ENCODE measurements at regions not wholly inside any gene's neighbourhood (a gene's known extent, or its start where the extent isn't known, plus 50 kb on each side); places are given as distances from the start of the nearest gene placed in this dataset.

DNA sequence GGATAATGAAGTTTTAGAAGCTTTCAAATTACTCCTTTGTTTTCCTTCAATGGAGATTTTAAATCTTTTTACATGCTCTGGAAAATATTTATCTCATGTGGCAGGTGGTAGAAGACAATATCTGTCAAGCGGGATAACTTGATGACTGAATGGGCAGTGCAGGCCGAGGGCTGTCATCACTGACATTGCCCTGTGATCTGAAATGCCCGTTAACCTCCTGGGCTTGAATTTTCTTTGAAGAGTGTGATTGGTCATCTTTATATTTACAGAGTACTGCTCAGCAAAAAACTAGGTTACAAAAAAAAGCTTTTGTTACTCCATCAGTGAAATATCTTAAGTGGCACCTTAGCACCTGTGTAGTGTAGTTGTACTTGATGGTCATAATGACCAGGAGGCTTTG is 147.5 kb downstream of the GATB start:
- Histone ChIP-seq H3K79me2 (ENCODE audit: insufficient read depth, low read length) (no peaks in the 10 kb centered on the region), H3F3A (ENCODE audit: insufficient read depth) (no peaks in the 10 kb centered on the region), H3K4me3 (ENCODE audit: insufficient read depth, low read length, poor library complexity, severe bottlenecking) (no peak overlapping the region), H3K36me3 (ENCODE audit: low read length) (no peaks in the 10 kb centered on the region), H3K9me2 (replicated peaks; ENCODE audit: insufficient read depth, low read length) (no peaks in the 10 kb centered on the region), H3K27me3 (ENCODE audit: low read length) (no peaks in the 10 kb centered on the region), H2AFZ (ENCODE audit: low read depth, low read length, severe bottlenecking) (no peak overlapping the region), H3K4me2 (ENCODE audit: low read depth, low read length, poor library complexity, severe bottlenecking) (no peak overlapping the region), H4K20me1 (ENCODE audit: low read depth, low read length) (no peaks in the 10 kb centered on the region), H3K9ac (ENCODE audit: low read length) (no peak overlapping the region), H3K9me3 (ENCODE audit: insufficient read depth, low read length) (no peaks in the 10 kb centered on the region), H3K27ac (ENCODE audit: low read depth, low read length) (no peak overlapping the region)
- TF ChIP-seq, protein P1, sequence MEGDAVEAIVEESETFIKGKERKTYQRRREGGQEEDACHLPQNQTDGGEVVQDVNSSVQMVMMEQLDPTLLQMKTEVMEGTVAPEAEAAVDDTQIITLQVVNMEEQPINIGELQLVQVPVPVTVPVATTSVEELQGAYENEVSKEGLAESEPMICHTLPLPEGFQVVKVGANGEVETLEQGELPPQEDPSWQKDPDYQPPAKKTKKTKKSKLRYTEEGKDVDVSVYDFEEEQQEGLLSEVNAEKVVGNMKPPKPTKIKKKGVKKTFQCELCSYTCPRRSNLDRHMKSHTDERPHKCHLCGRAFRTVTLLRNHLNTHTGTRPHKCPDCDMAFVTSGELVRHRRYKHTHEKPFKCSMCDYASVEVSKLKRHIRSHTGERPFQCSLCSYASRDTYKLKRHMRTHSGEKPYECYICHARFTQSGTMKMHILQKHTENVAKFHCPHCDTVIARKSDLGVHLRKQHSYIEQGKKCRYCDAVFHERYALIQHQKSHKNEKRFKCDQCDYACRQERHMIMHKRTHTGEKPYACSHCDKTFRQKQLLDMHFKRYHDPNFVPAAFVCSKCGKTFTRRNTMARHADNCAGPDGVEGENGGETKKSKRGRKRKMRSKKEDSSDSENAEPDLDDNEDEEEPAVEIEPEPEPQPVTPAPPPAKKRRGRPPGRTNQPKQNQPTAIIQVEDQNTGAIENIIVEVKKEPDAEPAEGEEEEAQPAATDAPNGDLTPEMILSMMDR (IDR thresholded peaks at IDR 0.05; ENCODE audit: insufficient read depth, low read length, poor library complexity, severe bottlenecking): no peak
- no peak for TF ChIP-seq EZH2phosphoT487 (conservative IDR thresholded peaks at IDR 0.05; ENCODE audit: low read length)

DNA sequence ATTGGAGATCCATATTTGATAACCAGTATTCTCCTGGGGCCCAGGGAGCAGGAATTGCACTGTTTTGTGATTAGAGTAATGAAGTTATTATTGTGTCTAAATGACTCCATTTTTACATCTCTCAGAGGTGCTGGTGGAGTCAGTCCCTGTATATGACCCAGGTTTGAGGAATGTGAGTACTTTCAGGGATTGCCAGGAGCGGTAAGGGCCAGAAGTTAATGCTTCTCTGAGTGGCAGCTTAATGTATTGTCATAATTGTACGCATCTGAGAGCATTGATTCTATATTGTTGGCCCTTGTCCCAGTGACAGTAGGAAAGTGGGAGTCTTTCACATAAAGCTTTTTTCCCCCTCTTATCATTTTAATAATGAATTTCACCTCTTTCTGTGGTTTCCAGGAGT is 146.2 kb downstream of the GATB start:
- no peaks in the 10 kb centered on the region for H4K20me1 ChIP-seq (ENCODE audit: low read depth, low read length)
- no peaks in the 10 kb centered on the region for H3F3A ChIP-seq (ENCODE audit: insufficient read depth)
- H3K27ac ChIP-seq (ENCODE audit: low read depth, low read length): no peak overlapping the region
- no peak overlapping the region for H3K4me3 ChIP-seq (ENCODE audit: insufficient read depth, low read length, poor library complexity, severe bottlenecking)
- H3K4me2 ChIP-seq (ENCODE audit: low read depth, low read length, poor library complexity, severe bottlenecking): no peak overlapping the region
- H3K27me3 ChIP-seq (ENCODE audit: low read length): no peaks in the 10 kb centered on the region
- no peaks in the 10 kb centered on the region for H3K79me2 ChIP-seq (ENCODE audit: insufficient read depth, low read length)
- no peak overlapping the region for H3K9ac ChIP-seq (ENCODE audit: low read length)
- H3K9me2 ChIP-seq (replicated peaks; ENCODE audit: insufficient read depth, low read length): no peaks in the 10 kb centered on the region
- no peak overlapping the region for H2AFZ ChIP-seq (ENCODE audit: low read depth, low read length, severe bottlenecking)
- H3K36me3 ChIP-seq (ENCODE audit: low read length): no peaks in the 10 kb centered on the region
- TF ChIP-seq EZH2phosphoT487 (conservative IDR thresholded peaks at IDR 0.05; ENCODE audit: low read length): no peak
- TF ChIP-seq, protein P1 (IDR thresholded peaks at IDR 0.05; ENCODE audit: insufficient read depth, low read length, poor library complexity, severe bottlenecking): no peak
- H3K9me3 ChIP-seq (ENCODE audit: insufficient read depth, low read length): no peaks in the 10 kb centered on the region

GRCh38 chr4:151618858-151619257 is 141.9 kb downstream of the GATB start:
- Histone ChIP-seq H3K9me2 (replicated peaks; ENCODE audit: insufficient read depth, low read length) (no peaks in the 10 kb centered on the region), H4K20me1 (ENCODE audit: low read depth, low read length) (no peaks in the 10 kb centered on the region), H3K9me3 (ENCODE audit: insufficient read depth, low read length) (no peaks in the 10 kb centered on the region), H3K27ac (ENCODE audit: low read depth, low read length) (no peak overlapping the region), H3K36me3 (ENCODE audit: low read length) (no peaks in the 10 kb centered on the region), H3K9ac (ENCODE audit: low read length) (no peak overlapping the region), H3K4me2 (ENCODE audit: low read depth, low read length, poor library complexity, severe bottlenecking) (no peak overlapping the region), H3K79me2 (ENCODE audit: insufficient read depth, low read length) (no peaks in the 10 kb centered on the region), H3K4me3 (ENCODE audit: insufficient read depth, low read length, poor library complexity, severe bottlenecking) (no peak overlapping the region), H3F3A (ENCODE audit: insufficient read depth) (no peaks in the 10 kb centered on the region), H2AFZ (ENCODE audit: low read depth, low read length, severe bottlenecking) (no peak overlapping the region), H3K27me3 (ENCODE audit: low read length) (no peaks in the 10 kb centered on the region)
- TF ChIP-seq, protein P1 (IDR thresholded peaks at IDR 0.05; ENCODE audit: insufficient read depth, low read length, poor library complexity, severe bottlenecking): no peak
- TF ChIP-seq EZH2phosphoT487 (conservative IDR thresholded peaks at IDR 0.05; ENCODE audit: low read length): no peak

Measured in SU-DHL-6 (cell line).